ENCODE measurements at regions not wholly inside any gene's neighbourhood (a gene's known extent, or its start where the extent isn't known, plus 50 kb on each side); places are given as distances from the start of the nearest gene placed in this dataset.

GRCh38 chrX:74248889-74249288, 55.1 kb upstream of the ZCCHC13 start:
- Histone ChIP-seq H3K4me2 (ENCODE audit: insufficient read depth, low read length) (no peak overlapping the region), H3K4me1 (ENCODE audit: insufficient read depth, low read length) (no peaks in the 10 kb centered on the region), H3K9ac (ENCODE audit: low read depth, low read length) (no peak overlapping the region), H3K27ac (ENCODE audit: low read length) (no peak overlapping the region), H3K4me3 (ENCODE audit: low read depth in 1 of 2, low read length in 2 of 2) (no peak overlapping the region), H4K20me1 (ENCODE audit: insufficient read depth, low read length) (no peaks in the 10 kb centered on the region), H3K27me3 (ENCODE audit: insufficient read depth, low read length, poor library complexity) (no peaks in the 10 kb centered on the region), H2AFZ (ENCODE audit: low read depth, low read length) (no peak overlapping the region), H3K9me3 (ENCODE audit: insufficient read depth, low read length, severe bottlenecking) (no peaks in the 10 kb centered on the region), H3K79me2 (ENCODE audit: insufficient read depth, low read length) (peaks cover 5% of the 10 kb centered on the region; the same call in 1 of the 2 replicates), H3K36me3 (ENCODE audit: insufficient read depth, low read length) (peaks cover 11% of the 10 kb centered on the region; the same call in 1 of the 2 replicates)
- DNase-seq (no peak), ATAC-seq (ENCODE audit: insufficient read depth, low read depth) (no peak)
- no peak for TF ChIP-seq CTCF (IDR thresholded peaks at IDR 0.05; ENCODE audit: borderline replicate concordance, extremely low read depth, low read length, poor library complexity, severe bottlenecking)
- no peak for TF ChIP-seq EZH2 (IDR thresholded peaks at IDR 0.05; ENCODE audit: borderline replicate concordance, low read depth, low read length, severe bottlenecking)

- TF ChIP-seq EZH2 (IDR thresholded peaks at IDR 0.05; ENCODE audit: borderline replicate concordance, low read depth, low read length, severe bottlenecking) (no peak), CTCF (IDR thresholded peaks at IDR 0.05; ENCODE audit: borderline replicate concordance, extremely low read depth, low read length, poor library complexity, severe bottlenecking) (no peak)
- no peaks in the 10 kb centered on the region for H3K9me3 ChIP-seq (ENCODE audit: insufficient read depth, low read length, severe bottlenecking)
- H3K4me3 ChIP-seq (ENCODE audit: low read depth in 1 of 2, low read length in 2 of 2): no peak overlapping the region
- no peak for DNase-seq
- H4K20me1 ChIP-seq (ENCODE audit: insufficient read depth, low read length): no peaks in the 10 kb centered on the region
- no peak overlapping the region for H3K27ac ChIP-seq (ENCODE audit: low read length)
- H3K27me3 ChIP-seq (ENCODE audit: insufficient read depth, low read length, poor library complexity): no peaks in the 10 kb centered on the region
- ATAC-seq (ENCODE audit: insufficient read depth, low read depth): no peak
- no peak overlapping the region for H2AFZ ChIP-seq (ENCODE audit: low read depth, low read length)
- no peak overlapping the region for H3K9ac ChIP-seq (ENCODE audit: low read depth, low read length)
- no peaks in the 10 kb centered on the region for H3K4me1 ChIP-seq (ENCODE audit: insufficient read depth, low read length)
- H3K4me2 ChIP-seq (ENCODE audit: insufficient read depth, low read length): no peak overlapping the region
- H3K36me3 ChIP-seq (ENCODE audit: insufficient read depth, low read length): peaks cover 24% of the 10 kb centered on the region; the same call in 1 of the 2 replicates
- H3K79me2 ChIP-seq (ENCODE audit: insufficient read depth, low read length): 0 out of 2 replicates have a peak, but pooled peaks cover 2% of the 10 kb centered on the region
Observed at GRCh38 chrX:74246524-74246923, 57.5 kb upstream of the ZCCHC13 start.

GRCh38 chrX:74242484-74243138, 61.4 kb upstream of the ZCCHC13 start:
- Histone ChIP-seq H3K4me3 (ENCODE audit: low read depth in 1 of 2, low read length in 2 of 2) (no peak overlapping the region), H3K4me2 (ENCODE audit: insufficient read depth, low read length) (no peak overlapping the region), H3K27me3 (ENCODE audit: insufficient read depth, low read length, poor library complexity) (no peaks in the 10 kb centered on the region), H3K36me3 (ENCODE audit: insufficient read depth, low read length) (peaks cover 54% of the 10 kb centered on the region), H3K79me2 (ENCODE audit: insufficient read depth, low read length) (peaks cover 3% of the 10 kb centered on the region; the same call in 1 of the 2 replicates), H3K9me3 (ENCODE audit: insufficient read depth, low read length, severe bottlenecking) (no peaks in the 10 kb centered on the region), H4K20me1 (ENCODE audit: insufficient read depth, low read length) (no peaks in the 10 kb centered on the region), H3K27ac (ENCODE audit: low read length) (no peak overlapping the region), H3K9ac (ENCODE audit: low read depth, low read length) (no peak overlapping the region), H2AFZ (ENCODE audit: low read depth, low read length) (no peak overlapping the region), H3K4me1 (ENCODE audit: insufficient read depth, low read length) (no peaks in the 10 kb centered on the region)
- DNase-seq: no peak
- TF ChIP-seq EZH2 (IDR thresholded peaks at IDR 0.05; ENCODE audit: borderline replicate concordance, low read depth, low read length, severe bottlenecking) (no peak), CTCF (IDR thresholded peaks at IDR 0.05; ENCODE audit: borderline replicate concordance, extremely low read depth, low read length, poor library complexity, severe bottlenecking) (no peak)
- ATAC-seq (ENCODE audit: insufficient read depth, low read depth): no peak
